CD4-positive, alpha-beta T cell treated with Interleukin-10 for 1 hour (primary cell): ENCODE measurements at regions not wholly inside any gene's neighbourhood (a gene's known extent, or its start where the extent isn't known, plus 50 kb on each side); places are given as distances from the start of the nearest gene placed in this dataset.
A peak's percentile ranks its signal among the peaks of the same experiment; 100 is the strongest.
"Not testable (repeated sequence)": the region's sequence is repeated elsewhere in the genome, so short reads cannot be mapped to it uniquely, and the experiment has no call there.

Experiments
- DNase-seq: peaks from one replicate; pipeline ENCODE4 v3.0.0-alpha.2; 2020

- DNase-seq, result not testable (repeated sequence)
These were observed 134.7 kb downstream of the ARHGAP11B start for GRCh38 chr15:30760633-30761032.

- DNase-seq, result not testable (repeated sequence)
These were observed 135.4 kb downstream of the ARHGAP11B start for GRCh38 chr15:30761365-30761764.

GRCh38 chr15:30769390-30770124, 134.2 kb upstream of the FAN1 start:
- not testable (repeated sequence) for DNase-seq

GRCh38 chr15:30770759-30771158, 133.0 kb upstream of the FAN1 start:
- DNase-seq, result no peak

- no peak for DNase-seq
These were observed 120.7 kb upstream of the FAN1 start for GRCh38 chr15:30783019-30783418.

- DNase-seq, result no peak
These were observed 115.1 kb upstream of the FAN1 start for GRCh38 chr15:30788595-30788994.

- no peak for DNase-seq
These were observed 112.2 kb upstream of the FAN1 start for GRCh38 chr15:30791239-30792175.

- not testable (repeated sequence) for DNase-seq
These were observed 110.9 kb upstream of the FAN1 start for GRCh38 chr15:30792843-30793242.

GRCh38 chr15:30794388-30794787, 109.3 kb upstream of the FAN1 start:
- no peak for DNase-seq

- DNase-seq, result peak; percentile 10
These were observed 104.2 kb upstream of the FAN1 start for GRCh38 chr15:30799565-30799964.

- DNase-seq, result not testable (repeated sequence)
These were observed 102.4 kb upstream of the FAN1 start for GRCh38 chr15:30801140-30801895.

- not testable (repeated sequence) for DNase-seq
These were observed 101.7 kb upstream of the FAN1 start for GRCh38 chr15:30802001-30802400.

GRCh38 chr15:30803703-30804102, 100.0 kb upstream of the FAN1 start:
- not testable (repeated sequence) for DNase-seq

GRCh38 chr15:30816430-30816829, 87.3 kb upstream of the FAN1 start:
- no peak for DNase-seq

- peak; percentile 69 for DNase-seq
These were observed 80.5 kb upstream of the FAN1 start for GRCh38 chr15:30823068-30823813.

- no peak for DNase-seq
These were observed 79.1 kb upstream of the FAN1 start for GRCh38 chr15:30824518-30825195.

- no peak for DNase-seq
These were observed 76.0 kb upstream of the FAN1 start for GRCh38 chr15:30827625-30828303.

GRCh38 chr15:30828304-30828639, 75.4 kb upstream of the FAN1 start:
- DNase-seq, result not testable (repeated sequence)

GRCh38 chr15:30830961-30831360, 72.8 kb upstream of the FAN1 start:
- DNase-seq, result no peak

- DNase-seq, result not testable (repeated sequence)
These were observed 70.3 kb upstream of the FAN1 start for GRCh38 chr15:30833379-30833778.

- not testable (repeated sequence) for DNase-seq
These were observed 62.1 kb upstream of the FAN1 start for GRCh38 chr15:30841639-30842038.
